Body of pancreas (tissue), 4 donors: ENCODE measurements at regions not wholly inside any gene's neighbourhood (a gene's known extent, or its start where the extent isn't known, plus 50 kb on each side); places are given as distances from the start of the nearest gene placed in this dataset.

Experiments
- ATAC-seq: fragments of 150-250 bp; one replicate; pipeline ENCODE4 v1.9.1; 2016
- DNase-seq, 4 donors: peaks; one replicate each; pipeline ENCODE4 v3.0.0-alpha.2; 2019
- H3K27ac ChIP-seq, 4 donors: fragments of 200-600 bp; sonication (generic); 1 replicate in 3 of 4; 2 replicates in 1 of 4; pipeline versions ENCODE4 v1.5.1 to v1.6.1; 2016 to 2019; ENCODE audit warnings: mild to moderate bottlenecking in 1 of 4, mixed read lengths in 1 of 4, moderate library complexity in 1 of 4
- H3K27me3 ChIP-seq, 2 donors: fragments of 200-600 bp; sonication (generic); one replicate each; pipeline ENCODE4 v1.6.0; 2016; ENCODE audit warnings: mild to moderate bottlenecking in 1 of 2
- H3K36me3 ChIP-seq, 2 donors: fragments of 200-600 bp; sonication (generic); replicated peaks in 1 of 2; 2 replicates each; pipeline ENCODE4 v1.5.1; 2016; ENCODE audit warnings: low read depth in 2 of 2; ENCODE audit not compliant: insufficient read depth in 1 of 2
- H3K4me1 ChIP-seq: fragments of 200-600 bp; sonication (generic); one replicate; pipeline ENCODE4 v1.6.0; 2016
- H3K4me3 ChIP-seq, 2 donors: fragments of 200-600 bp; sonication (generic); 1 replicate in 1 of 2; 2 replicates in 1 of 2; pipeline ENCODE4 v1.5.1; 2016 to 2019
- H3K9me3 ChIP-seq, 3 donors: fragments of 200-600 bp; sonication (generic); 1 replicate in 2 of 3; 2 replicates in 1 of 3; pipeline ENCODE4 v1.5.1; 2016
- POLR2A ChIP-seq, 3 donors: fragments of 450-650 bp; IDR thresholded peaks; one replicate each; pipeline ENCODE4 v1.6.1; 2016; ENCODE audit warnings: antibody characterized with exemption in 3 of 3, mild to moderate bottlenecking in 2 of 3
- WGBS, 2 donors: methylation state at CpG; one replicate each; pipeline ENCODE4 v1.1.5; 2017; 5-methylcytosine and 5-hydroxymethylcytosine counted together
- intact Hi-C: fragments of 100-400 bp; cut with DNase I; formaldehyde crosslinking; loops from one replicate; pipeline ENCODE4 v1.15.1; 2023
- TF ChIP-seq, protein P1 (sequence below), 7 experiments: fragments of 450-650 bp in 4 of 7; fragments of 200-600 bp in 3 of 7; sonication (generic) in 3 of 7; IDR thresholded peaks; one replicate each; pipeline ENCODE4 v1.5.1; 2016 to 2019; ENCODE audit warnings: antibody characterized with exemption in 7 of 7

DNA sequence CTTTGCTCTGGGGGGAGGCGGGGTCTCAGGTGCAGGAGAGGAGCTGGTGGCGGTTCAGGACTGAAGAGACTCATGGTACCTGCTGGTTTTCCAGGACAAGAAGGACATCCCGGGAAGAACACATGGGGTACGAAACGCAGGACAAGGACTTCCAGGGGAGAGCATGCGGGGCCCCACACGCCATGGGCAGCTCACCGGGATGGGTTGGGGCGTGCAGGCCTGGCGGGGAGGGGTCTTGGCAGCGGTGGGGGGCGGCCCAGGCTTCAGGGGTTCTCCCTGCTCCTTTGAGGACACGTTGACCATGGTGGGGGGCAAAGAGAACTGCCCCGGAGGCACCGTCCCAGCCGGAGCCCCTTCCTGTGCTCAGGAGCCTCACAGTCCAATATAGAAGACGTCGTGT lies 673.2 kb downstream of the BRD1 start:
- Histone ChIP-seq H3K9me3 (no peaks in the 10 kb centered on the region), H3K4me1 (no peaks in the 10 kb centered on the region), H3K27ac (no peak overlapping the region), H3K36me3 (no peaks in the 10 kb centered on the region), H3K27me3 (no peaks in the 10 kb centered on the region), H3K4me3 (no peak overlapping the region)
- intact Hi-C loops = no loop called here
- no peak for TF ChIP-seq POLR2A (IDR thresholded peaks at IDR 0.05)
- TF ChIP-seq, protein P1, sequence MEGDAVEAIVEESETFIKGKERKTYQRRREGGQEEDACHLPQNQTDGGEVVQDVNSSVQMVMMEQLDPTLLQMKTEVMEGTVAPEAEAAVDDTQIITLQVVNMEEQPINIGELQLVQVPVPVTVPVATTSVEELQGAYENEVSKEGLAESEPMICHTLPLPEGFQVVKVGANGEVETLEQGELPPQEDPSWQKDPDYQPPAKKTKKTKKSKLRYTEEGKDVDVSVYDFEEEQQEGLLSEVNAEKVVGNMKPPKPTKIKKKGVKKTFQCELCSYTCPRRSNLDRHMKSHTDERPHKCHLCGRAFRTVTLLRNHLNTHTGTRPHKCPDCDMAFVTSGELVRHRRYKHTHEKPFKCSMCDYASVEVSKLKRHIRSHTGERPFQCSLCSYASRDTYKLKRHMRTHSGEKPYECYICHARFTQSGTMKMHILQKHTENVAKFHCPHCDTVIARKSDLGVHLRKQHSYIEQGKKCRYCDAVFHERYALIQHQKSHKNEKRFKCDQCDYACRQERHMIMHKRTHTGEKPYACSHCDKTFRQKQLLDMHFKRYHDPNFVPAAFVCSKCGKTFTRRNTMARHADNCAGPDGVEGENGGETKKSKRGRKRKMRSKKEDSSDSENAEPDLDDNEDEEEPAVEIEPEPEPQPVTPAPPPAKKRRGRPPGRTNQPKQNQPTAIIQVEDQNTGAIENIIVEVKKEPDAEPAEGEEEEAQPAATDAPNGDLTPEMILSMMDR (IDR thresholded peaks at IDR 0.05) = no peak
- DNase-seq (no peak), ATAC-seq (no peak)
- WGBS, 2 donors = 68 to 71% methylated on average over 18 of the region's 18 CpGs

DNA sequence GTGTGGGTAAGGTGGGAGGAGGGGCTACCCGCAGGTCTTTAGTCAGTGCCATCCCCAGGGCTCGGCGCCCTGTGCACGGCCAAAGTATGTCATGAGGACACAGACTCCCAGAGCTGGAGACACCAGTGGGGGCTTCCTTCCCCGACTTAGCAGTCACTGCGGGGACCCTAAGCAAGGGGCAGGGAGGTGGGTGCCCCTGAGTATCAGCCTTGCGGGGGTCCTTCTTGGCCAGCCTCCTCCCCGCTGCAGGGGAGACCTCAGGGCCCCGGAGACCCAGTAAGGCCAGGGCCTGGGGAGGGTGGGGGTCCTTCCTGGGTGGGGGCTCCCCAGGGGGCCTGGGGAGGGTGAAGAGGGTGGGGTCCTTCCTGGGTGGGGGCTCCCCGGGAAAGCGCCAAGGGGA lies 673.8 kb downstream of the BRD1 start:
- intact Hi-C loops = no loop called here
- H3K4me3 ChIP-seq = no peak overlapping the region
- H3K27me3 ChIP-seq = no peaks in the 10 kb centered on the region
- H3K4me1 ChIP-seq = no peaks in the 10 kb centered on the region
- H3K27ac ChIP-seq = no peak overlapping the region
- ATAC-seq (no peak), DNase-seq (no peak)
- TF ChIP-seq, protein P1 (IDR thresholded peaks at IDR 0.05) = no peak
- TF ChIP-seq POLR2A (IDR thresholded peaks at IDR 0.05) = no peak
- WGBS, 2 donors = 75 to 77% methylated on average over 10 of the region's 11 CpGs
- H3K36me3 ChIP-seq = no peaks in the 10 kb centered on the region
- no peaks in the 10 kb centered on the region for H3K9me3 ChIP-seq

DNA sequence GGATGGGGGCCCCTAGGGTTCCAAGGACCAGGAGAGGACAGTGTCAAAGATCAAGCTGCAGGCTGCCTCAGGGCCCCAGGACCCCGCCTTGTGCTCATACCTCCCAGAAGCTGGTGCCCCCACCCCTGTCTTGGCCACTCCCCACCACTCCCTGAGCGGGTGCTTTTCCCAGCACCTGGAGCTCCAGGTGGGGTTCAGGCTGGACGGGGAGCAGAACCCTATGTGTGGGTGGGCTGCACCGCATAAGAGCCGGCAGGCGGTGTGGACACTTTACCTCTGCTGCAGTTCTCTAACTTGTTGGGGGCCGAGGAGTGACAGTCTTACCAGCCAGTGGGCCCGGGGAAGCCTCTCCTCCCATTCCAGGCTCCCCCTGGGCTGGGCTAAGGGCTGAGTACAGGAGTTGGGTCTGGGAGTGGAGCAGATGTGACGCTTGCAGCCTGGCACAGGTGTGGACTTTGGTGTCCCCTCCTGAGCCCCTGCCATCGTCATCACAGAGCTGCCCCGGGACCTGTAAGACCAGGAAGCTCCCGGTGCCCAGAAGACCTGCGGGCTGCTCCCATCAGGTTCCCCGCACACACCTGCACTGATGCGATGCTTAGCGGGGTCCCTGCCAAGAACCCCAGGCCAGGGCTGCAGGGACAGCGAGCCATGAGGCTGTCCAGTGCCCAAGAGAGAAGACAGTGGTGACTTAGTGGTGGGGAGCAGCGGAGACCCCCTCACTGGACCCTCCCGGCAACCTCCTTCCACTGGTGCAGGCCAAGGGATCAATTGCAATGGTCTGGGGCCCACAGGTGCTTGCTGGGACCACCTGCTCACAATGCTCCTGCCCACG lies 674.5 kb downstream of the BRD1 start:
- intact Hi-C loops = no loop called here
- ATAC-seq = no peak
- Histone ChIP-seq H3K9me3 (no peaks in the 10 kb centered on the region), H3K27me3 (no peaks in the 10 kb centered on the region), H3K27ac (no peak overlapping the region), H3K4me3 (no peak overlapping the region), H3K4me1 (no peaks in the 10 kb centered on the region), H3K36me3 (no peaks in the 10 kb centered on the region)
- 54 to 90% methylated on average over 4 to 20 of the region's 20 CpGs for WGBS, 2 donors
- no peak for DNase-seq
- no peak for TF ChIP-seq POLR2A (IDR thresholded peaks at IDR 0.05)
- TF ChIP-seq, protein P1 (IDR thresholded peaks at IDR 0.05) = no peak

DNA sequence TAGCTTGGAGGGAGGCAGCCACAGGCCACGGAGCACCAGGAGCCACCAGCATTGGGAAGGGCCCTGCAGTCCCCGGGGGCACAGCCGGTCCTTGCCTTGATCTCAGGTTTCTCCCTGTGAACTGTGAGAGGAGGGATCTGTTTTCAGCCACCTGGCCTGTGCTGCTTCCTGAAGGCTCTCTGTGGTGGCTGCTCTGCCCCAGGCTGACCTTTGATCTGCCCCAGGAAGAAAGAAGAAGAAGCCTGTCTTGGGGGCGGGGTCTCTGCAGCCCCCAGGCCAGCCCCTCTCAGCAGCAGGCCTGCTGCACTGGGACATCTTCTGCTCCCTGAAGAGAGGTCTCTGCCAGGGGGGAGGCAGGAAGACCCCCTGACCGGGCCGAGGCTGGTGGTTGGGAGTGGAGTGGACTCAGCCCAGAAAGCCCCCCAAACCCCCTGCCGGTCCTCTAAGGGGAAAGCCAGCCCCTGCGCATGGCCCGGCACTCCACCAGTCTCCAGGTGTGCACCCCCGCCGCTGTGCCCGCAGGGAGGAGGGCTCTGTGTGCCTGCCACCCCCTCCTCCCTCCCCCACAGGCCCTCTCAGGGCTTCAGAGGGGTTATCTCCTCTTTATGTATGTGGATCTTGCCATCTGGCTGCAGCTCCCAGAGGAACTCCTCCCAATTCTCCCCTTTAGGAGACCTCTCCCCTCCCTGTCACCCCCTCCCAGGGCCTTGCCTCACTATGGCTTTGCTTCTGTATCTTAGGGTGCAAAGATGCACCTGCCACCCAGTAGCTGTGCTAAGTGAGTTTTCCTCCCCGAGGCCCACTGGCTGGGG lies 675.3 kb downstream of the BRD1 start:
- intact Hi-C loops = no loop called here
- DNase-seq (no peak), ATAC-seq (no peak)
- H3K36me3 ChIP-seq = no peaks in the 10 kb centered on the region
- 31 to 41% methylated on average over 4 to 13 of the region's 13 CpGs for WGBS, 2 donors
- no peak overlapping the region for H3K4me3 ChIP-seq
- H3K4me1 ChIP-seq = no peaks in the 10 kb centered on the region
- H3K9me3 ChIP-seq = no peaks in the 10 kb centered on the region
- H3K27ac ChIP-seq = no peak overlapping the region
- H3K27me3 ChIP-seq = no peaks in the 10 kb centered on the region
- TF ChIP-seq POLR2A (IDR thresholded peaks at IDR 0.05) = no peak
- TF ChIP-seq, protein P1 (IDR thresholded peaks at IDR 0.05) = no peak
